Activated CD4-positive, alpha-beta T cell treated with anti-CD3 and anti-CD28 coated beads, Interleukin-2, amount 50 U/mL, for 16 hours (primary cell): ENCODE measurements at regions not wholly inside any gene's neighbourhood (a gene's known extent, or its start where the extent isn't known, plus 50 kb on each side); places are given as distances from the start of the nearest gene placed in this dataset.
A peak's percentile ranks its signal among the peaks of the same experiment; 100 is the strongest.
"Not testable (repeated sequence)": the region's sequence is repeated elsewhere in the genome, so short reads cannot be mapped to it uniquely, and the experiment has no call there.

Source experiments
- DNase-seq: peaks from one replicate; pipeline ENCODE4 v3.0.0-alpha.2; 2020

DNA sequence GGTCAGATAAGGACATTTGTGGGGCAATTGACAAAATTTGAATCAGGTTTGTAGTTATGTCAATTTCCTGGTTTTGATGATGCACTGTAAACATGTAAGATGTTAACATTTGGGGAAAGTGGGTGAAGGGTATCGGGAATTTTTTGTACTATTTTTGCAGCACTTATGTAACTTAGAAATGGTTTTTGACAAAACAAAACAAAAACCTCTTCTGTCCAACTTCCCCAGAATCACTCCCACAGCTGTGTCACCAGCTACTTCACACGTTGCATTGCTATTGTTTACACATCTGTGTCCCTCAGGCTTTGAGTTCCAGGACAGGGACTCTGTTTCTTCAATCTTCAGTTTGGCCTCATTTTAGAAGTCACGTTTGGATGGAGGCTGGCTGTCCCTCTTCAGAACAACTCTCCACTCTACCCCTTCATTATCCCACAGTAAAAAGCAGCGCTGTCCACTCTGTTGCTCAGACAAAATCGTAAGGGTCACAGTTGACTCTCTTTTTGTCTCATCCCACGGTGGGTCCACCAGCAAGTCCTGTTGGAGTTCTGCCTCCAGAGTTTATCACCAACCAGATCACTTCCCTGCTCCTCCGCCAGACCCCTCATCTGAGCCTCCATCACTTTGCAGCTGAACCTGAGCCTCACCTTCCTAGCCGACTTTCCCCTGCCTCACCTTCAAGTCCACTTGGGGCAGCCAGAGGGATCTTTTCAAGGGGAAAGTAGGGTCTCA is 63.2 kb downstream of the NENF start:
- DNase-seq, result no peak

GRCh38 chr1:212496682-212497081 is 64.0 kb downstream of the NENF start:
- DNase-seq, result no peak

- no peak for DNase-seq
These were observed 64.8 kb downstream of the NENF start for GRCh38 chr1:212497553-212497952.

- no peak for DNase-seq
These were observed 65.7 kb downstream of the NENF start for GRCh38 chr1:212498283-212499040.

DNA sequence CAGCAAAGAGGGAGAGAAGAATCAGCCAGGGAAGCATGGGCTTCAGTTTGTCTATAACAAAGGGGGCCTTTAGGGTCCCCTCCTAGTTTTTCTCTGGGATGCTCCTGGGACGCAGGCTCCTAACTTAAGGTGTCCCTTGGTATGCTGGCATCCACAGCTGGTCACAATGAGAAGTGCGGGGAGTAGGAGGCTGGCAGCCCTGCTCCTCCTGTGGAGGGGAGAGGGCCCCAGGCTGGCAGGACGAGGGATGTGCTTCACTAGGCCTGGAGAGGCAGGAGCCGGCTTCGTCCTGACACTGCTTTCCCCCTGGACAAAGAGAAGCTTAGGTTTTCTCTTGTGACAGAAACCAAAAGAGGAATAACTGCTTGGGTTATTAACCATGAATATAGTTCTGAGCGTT is 67.6 kb downstream of the NENF start:
- no peak for DNase-seq

DNA sequence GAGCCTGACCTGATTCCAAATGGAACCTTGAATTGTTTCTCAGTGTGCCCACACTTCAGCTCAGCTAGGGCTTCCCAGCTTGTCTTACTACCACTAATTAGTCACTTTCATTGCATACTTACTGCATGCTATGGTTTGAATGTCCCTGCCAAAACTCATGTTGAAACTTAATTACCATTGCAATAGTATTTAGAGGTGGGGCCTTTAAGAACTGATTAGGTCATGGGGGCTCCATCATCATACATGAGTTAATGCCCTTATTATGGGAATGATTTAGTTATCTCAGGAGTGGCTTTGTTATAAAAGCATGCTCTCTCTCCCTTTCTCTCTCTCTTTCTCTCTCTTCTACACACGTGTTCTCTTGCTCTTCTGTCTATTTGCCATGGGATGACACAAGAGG is 68.3 kb downstream of the NENF start:
- DNase-seq, result no peak

DNA sequence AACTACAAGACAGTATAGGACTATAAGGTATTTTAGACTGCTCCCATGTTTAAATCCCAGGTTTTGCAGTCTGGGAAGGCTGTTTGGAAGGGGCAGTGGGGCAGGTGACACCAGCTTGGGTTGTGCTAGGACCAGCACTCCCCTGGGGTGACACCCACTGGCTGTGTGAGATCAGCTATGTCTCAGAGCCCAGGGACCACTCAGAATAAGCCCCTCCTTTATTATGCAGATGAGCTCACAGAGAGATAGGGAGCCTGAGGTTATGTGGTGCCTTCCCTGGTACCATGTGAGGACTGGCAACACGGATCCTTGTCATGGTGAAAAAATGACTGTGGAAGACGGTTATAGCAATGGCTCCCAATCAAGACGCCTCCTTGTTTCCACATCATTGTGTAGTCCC is 71.0 kb downstream of the NENF start:
- no peak for DNase-seq

GRCh38 chr1:212504171-212504803 is 71.6 kb downstream of the NENF start:
- no peak for DNase-seq

GRCh38 chr1:212506666-212507065 is 73.9 kb downstream of the NENF start:
- no peak for DNase-seq

DNA sequence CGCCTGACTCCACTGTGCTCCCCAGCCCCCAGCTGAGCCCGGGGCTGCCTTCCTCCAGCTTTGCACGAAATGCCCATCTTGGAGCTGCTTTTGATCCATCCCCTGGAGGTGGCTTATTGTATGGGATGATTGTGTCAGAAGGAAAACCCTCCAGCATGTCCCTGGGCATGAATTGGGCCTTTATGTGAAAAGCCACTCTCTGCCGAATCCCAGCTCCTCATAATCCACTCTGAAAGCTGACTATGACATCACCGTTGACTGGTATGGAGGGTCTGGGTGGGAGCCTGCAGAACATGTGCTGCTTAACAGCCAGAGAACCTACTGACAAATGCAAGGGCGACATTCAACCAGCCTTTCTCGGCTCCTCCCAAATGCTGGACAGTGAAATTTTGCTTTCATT is 74.6 kb downstream of the NENF start:
- no peak for DNase-seq

DNA sequence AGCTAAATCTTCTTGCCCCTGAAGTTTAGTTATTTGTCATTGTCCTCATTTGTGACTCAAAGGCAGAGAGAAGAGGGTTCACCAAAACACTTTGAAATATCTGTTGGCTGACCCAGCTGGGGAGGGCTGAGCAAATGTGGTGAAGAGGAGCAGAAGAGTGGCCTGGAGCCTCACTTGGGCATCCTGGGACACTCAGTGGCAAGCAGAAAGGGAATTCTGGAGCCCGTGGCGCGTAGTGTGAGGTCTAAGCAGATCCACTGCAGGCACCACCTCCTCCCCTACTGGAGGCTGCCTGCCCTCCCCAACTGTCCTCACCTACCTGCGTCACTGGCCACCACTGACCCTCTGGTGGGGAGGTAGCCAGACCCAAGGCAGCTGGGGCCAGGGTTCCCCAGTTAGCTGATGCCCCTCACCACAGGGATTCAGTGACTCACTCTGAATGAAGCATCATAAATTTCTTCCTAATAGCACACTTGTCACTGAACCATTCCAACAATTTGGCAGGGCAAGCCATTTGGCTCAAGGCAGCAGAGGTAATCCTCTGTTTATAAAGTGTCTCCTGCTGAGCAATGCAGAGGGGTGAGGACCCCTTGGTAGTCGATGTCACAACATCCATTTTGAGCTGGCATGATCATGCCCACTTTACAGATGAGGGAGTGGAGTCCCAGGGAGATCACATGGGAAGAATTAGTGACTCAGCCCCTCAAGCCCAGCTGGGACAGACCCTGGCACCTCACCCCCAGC is 80.3 kb downstream of the NENF start:
- peak; percentile 23 for DNase-seq

GRCh38 chr1:212513586-212513985 is 80.9 kb downstream of the NENF start:
- no peak for DNase-seq

DNA sequence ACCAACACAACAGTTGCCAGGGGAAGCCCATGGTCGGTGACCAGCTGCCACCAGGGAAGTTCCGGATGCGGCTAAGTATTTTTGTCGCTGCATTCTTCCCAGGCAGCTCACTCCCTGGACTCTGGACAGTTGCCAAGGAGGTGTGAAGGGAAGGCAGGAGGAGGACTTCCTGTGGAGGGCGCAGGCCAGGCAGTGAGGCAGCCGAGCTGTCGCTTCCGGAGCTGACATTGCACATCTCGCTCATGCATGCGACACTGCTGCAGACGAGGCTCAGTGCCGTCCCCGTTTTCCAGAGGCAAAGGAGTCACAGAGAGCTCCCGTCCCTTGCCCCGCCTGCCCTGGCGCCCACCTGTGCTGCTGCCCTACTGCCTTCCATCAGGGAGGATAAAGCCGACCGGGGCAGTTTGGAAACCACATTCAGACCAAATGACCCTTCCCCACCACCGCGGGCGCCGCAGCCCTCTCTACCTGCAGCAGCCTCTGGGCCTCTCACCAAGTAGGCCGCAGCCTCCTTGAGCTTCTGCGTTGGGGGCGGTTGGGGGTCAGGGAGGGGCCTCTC is 81.4 kb downstream of the NENF start:
- DNase-seq, result peak; percentile 14

DNA sequence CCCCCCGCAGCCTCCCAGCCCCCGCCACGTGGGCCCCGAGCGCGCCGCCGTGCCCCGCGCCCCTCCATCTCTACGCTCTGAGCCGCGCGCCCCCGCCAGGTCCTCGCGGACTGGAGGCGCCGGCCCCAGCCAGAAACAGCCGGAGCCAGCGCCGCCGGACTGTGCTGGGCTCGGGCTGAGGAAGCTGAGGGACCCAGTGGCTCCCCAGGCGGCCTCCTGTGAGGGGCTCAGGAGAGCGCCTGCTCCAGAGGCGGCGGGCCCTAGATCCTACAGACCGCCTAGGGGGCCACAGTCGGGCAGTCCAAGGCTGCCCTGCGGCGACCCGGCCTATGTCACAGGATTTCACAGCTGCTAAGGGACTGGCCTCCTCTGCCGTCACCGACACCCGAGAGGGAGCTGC is 82.1 kb downstream of the NENF start:
- no peak for DNase-seq

DNA sequence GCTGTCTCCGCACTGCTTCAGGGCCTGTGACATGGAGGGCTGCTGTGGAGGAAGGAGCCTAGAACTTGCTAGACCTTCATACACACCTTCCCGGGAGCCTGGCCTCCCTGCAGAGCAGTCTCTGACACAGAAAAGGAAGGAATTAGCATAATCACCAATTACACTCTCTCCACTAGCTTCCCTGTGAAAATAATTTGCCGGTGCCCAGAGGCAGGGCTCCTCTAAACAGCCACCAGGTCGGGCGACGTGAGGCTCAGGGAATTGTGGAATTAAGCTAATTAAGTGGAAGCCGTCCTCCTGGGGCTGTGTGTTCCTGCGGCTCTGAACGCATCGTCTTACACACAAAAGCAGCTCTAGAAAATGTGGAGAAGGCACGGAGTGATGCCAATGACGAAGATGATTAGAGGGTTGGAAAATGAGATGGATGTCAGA is 82.6 kb downstream of the NENF start:
- no peak for DNase-seq

GRCh38 chr1:212516012-212516411 is 83.3 kb downstream of the NENF start:
- DNase-seq, result not testable (repeated sequence)

GRCh38 chr1:212518188-212519054 is 85.7 kb downstream of the NENF start:
- DNase-seq, result no peak

DNA sequence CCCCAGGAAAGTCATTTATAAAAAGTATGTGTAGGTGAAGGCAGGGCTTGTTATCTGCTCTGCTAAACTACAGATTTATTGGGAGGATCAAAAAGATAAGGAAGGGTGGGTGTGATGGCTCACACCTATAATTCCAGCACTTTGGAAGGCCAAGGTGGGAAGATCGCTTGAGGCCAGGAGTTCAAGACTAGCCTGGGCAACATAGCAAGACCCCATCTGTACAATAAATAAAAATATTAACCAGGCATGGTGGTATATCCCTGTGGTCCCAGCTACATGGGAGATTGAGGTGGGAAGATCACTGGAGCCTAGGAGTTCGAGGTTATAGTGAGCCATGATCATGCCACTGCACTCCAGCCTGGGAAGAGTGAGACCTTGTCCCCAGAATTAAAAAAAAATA is 86.4 kb downstream of the NENF start:
- no peak for DNase-seq

GRCh38 chr1:212520299-212520698 is 87.6 kb downstream of the NENF start:
- DNase-seq, result no peak

DNA sequence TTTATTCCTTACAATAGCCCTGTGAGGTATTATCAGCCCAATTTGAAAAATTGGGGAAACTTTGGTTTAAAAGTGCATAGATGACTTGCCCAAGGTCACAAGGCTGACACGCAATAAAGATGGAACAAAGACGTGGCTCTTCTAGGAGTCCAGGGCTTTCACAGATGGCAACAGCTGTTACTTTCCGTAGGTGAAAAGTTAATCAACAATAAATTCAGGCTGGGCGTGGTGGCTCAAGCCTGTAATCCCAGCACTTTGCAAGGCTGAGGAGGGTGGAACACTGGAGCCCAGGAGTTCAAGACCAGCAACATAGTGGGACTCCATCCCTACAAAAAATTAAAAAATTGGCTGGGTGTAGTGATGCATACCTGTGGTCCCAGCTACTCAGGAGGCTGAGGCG is 87.8 kb upstream of the ATF3 start:
- no peak for DNase-seq

- no peak for DNase-seq
These were observed 83.0 kb upstream of the ATF3 start for GRCh38 chr1:212525479-212526110.

GRCh38 chr1:212526111-212526491 is 82.5 kb upstream of the ATF3 start:
- no peak for DNase-seq
